ENCODE measurements at regions not wholly inside any gene's neighbourhood (a gene's known extent, or its start where the extent isn't known, plus 50 kb on each side); places are given as distances from the start of the nearest gene placed in this dataset.

DNA sequence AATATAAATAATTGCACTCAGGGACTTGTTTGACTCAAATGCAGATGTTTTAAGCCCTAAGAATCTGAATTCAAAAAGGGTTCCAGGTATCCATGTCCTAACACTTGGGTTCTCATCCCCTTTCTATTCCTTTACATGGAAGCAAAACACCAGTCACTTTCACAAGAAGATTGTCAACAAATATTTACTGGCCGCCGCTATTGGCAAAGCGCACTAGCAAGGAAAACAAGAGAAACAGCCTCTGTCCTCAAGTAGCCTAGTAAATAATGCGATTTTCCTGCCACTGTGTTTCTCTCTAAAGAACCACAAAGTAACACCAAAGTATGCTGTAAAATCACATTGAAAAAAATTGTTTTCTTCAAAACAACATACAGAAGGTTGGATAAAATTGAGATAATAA, 66.7 kb upstream of the EZH2 start:
- TF ChIP-seq, protein P1, sequence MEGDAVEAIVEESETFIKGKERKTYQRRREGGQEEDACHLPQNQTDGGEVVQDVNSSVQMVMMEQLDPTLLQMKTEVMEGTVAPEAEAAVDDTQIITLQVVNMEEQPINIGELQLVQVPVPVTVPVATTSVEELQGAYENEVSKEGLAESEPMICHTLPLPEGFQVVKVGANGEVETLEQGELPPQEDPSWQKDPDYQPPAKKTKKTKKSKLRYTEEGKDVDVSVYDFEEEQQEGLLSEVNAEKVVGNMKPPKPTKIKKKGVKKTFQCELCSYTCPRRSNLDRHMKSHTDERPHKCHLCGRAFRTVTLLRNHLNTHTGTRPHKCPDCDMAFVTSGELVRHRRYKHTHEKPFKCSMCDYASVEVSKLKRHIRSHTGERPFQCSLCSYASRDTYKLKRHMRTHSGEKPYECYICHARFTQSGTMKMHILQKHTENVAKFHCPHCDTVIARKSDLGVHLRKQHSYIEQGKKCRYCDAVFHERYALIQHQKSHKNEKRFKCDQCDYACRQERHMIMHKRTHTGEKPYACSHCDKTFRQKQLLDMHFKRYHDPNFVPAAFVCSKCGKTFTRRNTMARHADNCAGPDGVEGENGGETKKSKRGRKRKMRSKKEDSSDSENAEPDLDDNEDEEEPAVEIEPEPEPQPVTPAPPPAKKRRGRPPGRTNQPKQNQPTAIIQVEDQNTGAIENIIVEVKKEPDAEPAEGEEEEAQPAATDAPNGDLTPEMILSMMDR (IDR thresholded peaks at IDR 0.05; ENCODE audit: borderline replicate concordance, control extremely low read depth, extremely low read depth, insufficient read depth, missing control alignments): no peak
- in situ Hi-C loops (cut with MboI; ENCODE audit: low sequenced_read_pairs, unreplicated experiment): loop anchor here (25.0 kb wide), 1 partner anchor 689 kb away; no protein-coding TSS in a partner anchor
- DNase-seq (ENCODE audit: low spot score): no peak

DNA sequence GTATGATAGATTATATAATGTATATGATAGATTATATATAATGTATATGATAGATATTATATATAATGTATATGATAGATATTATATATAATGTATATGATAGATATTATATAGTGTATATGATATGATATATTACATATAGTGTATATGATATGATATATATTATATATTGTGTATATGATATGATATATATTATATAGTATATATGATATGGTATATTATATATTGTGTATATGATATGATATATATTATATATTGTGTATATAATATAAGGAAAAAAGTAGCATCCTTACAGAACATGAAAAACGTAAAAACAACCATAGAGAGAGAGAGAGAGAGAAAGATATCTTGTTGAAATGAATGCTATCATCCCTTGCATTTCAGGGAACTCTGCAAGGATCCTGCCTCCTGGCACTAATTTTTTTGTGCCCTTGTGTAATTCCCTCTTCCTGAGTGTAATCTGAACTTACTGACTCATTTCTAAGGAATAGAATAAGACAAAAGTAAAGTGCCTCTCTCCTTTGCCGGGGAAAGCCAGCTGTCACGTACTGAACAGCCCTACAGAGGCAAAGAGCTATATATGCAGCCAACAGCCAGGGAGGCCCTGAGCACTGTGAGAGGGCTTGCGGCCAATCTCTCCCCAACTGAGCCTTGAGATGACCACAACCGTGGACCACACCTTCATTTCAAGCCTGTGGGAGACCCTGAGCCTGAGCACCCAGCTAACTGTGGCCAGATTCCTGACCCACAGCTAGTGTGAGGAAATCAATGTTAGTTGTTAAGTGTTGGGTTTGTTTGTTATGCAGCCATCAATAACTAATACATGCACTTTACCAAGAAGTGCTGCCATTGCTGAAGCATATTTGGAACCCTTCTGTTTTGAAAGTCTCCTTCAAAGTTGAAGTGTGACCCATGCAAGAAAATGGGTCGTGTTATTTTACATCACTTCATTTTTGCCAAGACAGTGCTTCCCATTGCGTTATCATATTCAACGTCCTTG, 61.1 kb upstream of the EZH2 start:
- TF ChIP-seq, protein P1 (IDR thresholded peaks at IDR 0.05; ENCODE audit: borderline replicate concordance, control extremely low read depth, extremely low read depth, insufficient read depth, missing control alignments): no peak
- DNase-seq (ENCODE audit: low spot score): no peak
- in situ Hi-C loops (cut with MboI; ENCODE audit: low sequenced_read_pairs, unreplicated experiment): no loop called here

DNA sequence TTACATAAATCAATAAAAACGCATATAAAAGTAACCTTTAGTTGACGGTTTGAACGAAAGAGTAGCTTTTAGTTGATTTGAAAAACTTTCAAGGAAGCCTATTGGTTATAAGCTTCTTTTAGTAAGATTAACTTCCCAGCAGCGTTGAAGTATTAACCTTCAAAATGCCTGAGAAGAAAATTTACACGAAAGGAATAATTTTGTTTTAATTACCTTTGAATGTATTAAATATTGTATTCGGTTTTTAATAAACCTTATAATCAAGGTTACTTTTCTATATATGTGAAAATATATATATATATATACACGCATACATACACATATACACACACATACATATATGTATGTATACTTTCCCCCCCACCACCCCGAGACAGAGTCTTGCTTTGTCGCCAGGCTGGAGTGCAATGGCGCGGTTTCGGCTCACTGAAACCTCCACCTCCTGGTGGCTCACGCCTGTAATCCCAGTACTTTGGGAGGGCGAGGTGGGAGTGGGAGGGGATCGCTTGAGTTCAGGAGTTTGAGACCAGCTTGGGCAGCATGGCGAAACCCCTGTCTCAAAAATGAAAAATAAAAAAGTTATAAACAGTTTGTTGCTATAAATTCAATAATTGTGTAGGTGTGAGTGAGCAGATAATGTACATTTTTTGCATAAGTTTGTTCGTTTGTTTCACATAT, 57.6 kb upstream of the EZH2 start:
- TF ChIP-seq, protein P1 (IDR thresholded peaks at IDR 0.05; ENCODE audit: borderline replicate concordance, control extremely low read depth, extremely low read depth, insufficient read depth, missing control alignments): peak; percentile 15
- in situ Hi-C loops (cut with MboI; ENCODE audit: low sequenced_read_pairs, unreplicated experiment): no loop called here
- DNase-seq (ENCODE audit: low spot score): no peak

DNA sequence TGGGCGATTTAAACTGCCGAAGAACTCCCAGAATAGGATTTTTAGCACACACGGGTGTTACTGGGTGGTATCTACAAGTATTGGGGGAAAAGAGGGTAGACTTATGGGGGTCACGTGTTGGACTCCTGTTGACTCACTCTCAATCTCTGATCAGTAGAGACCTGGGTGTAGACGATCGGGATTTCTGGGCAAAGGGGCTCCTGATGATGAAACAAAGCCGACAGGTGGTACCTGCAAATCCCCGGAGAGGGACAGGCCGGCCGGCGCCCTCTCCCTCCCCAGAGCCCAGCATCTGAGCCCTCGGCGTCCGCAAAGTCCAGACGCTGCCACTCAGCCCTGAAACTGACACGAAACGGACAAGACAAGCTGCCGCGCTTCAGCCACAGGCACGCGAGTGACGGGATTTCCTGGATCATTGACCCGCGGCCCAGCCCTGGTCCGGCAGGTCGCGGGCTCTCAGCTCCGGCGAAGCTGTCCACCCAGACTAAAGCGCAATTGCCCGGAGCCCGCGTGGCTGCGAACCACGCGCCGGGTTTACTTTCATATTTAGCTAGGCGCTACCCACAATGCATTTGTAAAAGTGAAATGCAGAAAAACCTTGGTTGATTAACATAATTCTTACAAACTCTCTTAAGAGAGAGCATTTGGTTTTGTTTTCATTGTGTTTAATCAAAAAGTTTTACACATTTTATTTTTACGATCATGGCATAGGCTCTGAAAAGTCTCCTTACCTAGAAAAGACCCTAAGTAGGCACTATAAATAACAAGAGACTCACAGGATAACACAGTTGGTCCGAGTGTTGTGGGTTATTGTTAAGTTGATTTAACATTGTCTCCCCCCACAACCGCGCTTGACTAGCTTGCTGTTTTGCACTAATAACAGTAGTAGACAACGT, 56.9 kb upstream of the EZH2 start:
- in situ Hi-C loops (cut with MboI; ENCODE audit: low sequenced_read_pairs, unreplicated experiment): no loop called here
- peak; percentile 85 for DNase-seq (ENCODE audit: low spot score)
- TF ChIP-seq, protein P1 (IDR thresholded peaks at IDR 0.05; ENCODE audit: borderline replicate concordance, control extremely low read depth, extremely low read depth, insufficient read depth, missing control alignments): no peak

DNA sequence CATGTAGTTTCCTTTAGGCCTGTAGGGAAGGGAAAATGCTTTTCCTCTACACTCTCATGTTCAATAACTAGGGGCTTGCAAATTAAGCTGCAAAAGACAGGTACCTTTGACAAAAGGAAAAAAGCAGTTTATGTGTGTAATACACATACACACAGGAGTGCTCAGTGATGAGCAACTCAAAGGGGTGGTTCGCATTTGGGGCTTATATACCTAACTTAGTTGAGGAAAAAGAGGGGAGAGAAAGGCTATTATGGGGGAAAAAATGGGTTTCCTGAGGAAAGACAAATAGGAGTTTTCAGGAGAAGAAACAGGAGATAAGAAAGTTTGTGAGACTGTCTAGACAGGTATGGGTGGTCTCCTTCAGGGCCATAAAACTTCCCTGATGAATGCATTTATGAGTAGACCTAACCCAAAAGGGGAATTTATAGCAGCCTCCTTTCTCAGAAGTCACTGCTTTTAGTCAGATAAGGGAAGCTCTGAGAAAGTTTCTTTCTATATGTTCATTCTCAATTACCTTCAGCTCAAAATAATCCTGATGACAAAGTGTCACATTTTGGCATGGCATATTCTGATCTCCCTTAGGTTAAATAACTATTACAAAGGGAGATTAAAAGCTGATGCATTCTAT, 55.2 kb upstream of the EZH2 start:
- in situ Hi-C loops (cut with MboI; ENCODE audit: low sequenced_read_pairs, unreplicated experiment): no loop called here
- peak; percentile 45 for DNase-seq (ENCODE audit: low spot score)
- TF ChIP-seq, protein P1 (IDR thresholded peaks at IDR 0.05; ENCODE audit: borderline replicate concordance, control extremely low read depth, extremely low read depth, insufficient read depth, missing control alignments): no peak
